ENCODE measurements at regions not wholly inside any gene's neighbourhood (a gene's known extent, or its start where the extent isn't known, plus 50 kb on each side); places are given as distances from the start of the nearest gene placed in this dataset.

DNA sequence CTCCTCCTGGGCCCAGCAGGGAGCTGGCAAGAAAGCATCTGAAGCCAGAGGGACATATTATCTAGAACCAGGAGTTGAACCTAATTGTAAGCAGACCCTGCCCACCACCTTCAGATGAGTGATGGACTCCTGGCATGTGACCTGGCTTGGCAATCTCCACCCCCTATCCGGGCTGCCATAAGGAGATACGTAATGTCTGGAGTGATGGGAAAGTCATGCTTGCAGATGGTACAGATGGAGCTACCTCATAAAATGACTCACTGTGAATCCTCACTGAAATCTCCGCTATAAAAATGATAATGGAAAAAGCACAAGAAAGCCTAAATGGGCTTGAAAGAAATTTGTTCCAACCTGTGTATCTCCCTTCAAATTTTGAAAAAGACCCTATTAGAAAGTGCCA lies 157.5 kb downstream of the DMRT2 start (continued):
- TF ChIP-seq, protein P1, sequence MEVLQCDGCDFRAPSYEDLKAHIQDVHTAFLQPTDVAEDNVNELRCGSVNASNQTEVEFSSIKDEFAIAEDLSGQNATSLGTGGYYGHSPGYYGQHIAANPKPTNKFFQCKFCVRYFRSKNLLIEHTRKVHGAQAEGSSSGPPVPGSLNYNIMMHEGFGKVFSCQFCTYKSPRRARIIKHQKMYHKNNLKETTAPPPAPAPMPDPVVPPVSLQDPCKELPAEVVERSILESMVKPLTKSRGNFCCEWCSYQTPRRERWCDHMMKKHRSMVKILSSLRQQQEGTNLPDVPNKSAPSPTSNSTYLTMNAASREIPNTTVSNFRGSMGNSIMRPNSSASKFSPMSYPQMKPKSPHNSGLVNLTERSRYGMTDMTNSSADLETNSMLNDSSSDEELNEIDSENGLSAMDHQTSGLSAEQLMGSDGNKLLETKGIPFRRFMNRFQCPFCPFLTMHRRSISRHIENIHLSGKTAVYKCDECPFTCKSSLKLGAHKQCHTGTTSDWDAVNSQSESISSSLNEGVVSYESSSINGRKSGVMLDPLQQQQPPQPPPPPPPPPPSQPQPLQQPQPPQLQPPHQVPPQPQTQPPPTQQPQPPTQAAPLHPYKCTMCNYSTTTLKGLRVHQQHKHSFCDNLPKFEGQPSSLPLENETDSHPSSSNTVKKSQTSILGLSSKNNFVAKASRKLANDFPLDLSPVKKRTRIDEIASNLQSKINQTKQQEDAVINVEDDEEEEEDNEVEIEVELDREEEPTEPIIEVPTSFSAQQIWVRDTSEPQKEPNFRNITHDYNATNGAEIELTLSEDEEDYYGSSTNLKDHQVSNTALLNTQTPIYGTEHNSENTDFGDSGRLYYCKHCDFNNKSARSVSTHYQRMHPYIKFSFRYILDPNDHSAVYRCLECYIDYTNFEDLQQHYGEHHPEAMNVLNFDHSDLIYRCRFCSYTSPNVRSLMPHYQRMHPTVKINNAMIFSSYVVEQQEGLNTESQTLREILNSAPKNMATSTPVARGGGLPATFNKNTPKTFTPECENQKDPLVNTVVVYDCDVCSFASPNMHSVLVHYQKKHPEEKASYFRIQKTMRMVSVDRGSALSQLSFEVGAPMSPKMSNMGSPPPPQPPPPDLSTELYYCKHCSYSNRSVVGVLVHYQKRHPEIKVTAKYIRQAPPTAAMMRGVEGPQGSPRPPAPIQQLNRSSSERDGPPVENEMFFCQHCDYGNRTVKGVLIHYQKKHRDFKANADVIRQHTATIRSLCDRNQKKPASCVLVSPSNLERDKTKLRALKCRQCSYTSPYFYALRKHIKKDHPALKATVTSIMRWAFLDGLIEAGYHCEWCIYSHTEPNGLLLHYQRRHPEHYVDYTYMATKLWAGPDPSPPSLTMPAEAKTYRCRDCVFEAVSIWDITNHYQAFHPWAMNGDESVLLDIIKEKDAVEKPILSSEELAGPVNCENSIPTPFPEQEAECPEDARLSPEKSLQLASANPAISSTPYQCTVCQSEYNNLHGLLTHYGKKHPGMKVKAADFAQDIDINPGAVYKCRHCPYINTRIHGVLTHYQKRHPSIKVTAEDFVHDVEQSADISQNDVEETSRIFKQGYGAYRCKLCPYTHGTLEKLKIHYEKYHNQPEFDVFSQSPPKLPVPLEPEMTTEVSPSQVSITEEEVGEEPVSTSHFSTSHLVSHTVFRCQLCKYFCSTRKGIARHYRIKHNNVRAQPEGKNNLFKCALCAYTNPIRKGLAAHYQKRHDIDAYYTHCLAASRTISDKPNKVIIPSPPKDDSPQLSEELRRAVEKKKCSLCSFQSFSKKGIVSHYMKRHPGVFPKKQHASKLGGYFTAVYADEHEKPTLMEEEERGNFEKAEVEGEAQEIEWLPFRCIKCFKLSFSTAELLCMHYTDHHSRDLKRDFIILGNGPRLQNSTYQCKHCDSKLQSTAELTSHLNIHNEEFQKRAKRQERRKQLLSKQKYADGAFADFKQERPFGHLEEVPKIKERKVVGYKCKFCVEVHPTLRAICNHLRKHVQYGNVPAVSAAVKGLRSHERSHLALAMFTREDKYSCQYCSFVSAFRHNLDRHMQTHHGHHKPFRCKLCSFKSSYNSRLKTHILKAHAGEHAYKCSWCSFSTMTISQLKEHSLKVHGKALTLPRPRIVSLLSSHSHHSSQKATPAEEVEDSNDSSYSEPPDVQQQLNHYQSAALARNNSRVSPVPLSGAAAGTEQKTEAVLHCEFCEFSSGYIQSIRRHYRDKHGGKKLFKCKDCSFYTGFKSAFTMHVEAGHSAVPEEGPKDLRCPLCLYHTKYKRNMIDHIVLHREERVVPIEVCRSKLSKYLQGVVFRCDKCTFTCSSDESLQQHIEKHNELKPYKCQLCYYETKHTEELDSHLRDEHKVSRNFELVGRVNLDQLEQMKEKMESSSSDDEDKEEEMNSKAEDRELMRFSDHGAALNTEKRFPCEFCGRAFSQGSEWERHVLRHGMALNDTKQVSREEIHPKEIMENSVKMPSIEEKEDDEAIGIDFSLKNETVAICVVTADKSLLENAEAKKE (CRISPR knock-in tag; IDR thresholded peaks at IDR 0.05), result no peak
- TF ChIP-seq NANOG (IDR thresholded peaks at IDR 0.05; ENCODE audit: borderline replicate concordance), result no peak
- TF ChIP-seq CREB1 (CRISPR knock-in tag; IDR thresholded peaks at IDR 0.05; ENCODE audit: low read depth), result no peak

DNA sequence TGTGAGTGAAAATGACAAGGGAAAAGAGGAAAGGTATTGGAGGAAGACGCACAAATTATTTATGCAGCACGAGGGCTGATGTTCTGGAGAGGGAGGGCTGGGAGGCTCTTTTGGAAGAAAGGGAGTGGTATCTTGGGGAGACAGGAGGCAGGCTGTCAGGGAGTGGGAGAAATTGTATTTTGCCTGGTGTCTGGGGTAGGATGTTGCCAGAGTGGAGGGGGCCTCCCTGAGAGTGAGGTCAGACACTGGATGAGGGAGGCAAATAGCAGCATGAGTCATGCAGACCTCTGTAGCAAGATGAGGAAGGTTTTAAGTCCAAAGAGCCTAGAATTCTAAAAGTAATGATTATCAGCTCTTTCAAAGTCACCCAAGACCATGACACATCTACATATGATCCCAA lies 158.0 kb downstream of the DMRT2 start:
- Histone ChIP-seq H3K9me2 (ENCODE audit: insufficient read depth) (peaks cover 4% of the 10 kb centered on the region; the same call in 1 of the 2 replicates), H3K4me2 (no peak overlapping the region), H2AFZ (no peak overlapping the region), H3K36me3 (ENCODE audit: insufficient read depth) (no peaks in the 10 kb centered on the region), H3K4me1 (ENCODE audit: insufficient read depth) (no peaks in the 10 kb centered on the region), H3K4me3 (no peak overlapping the region), H3F3A (replicated peaks; ENCODE audit: low read depth) (no peaks in the 10 kb centered on the region), H3K27ac (ENCODE audit: low read depth) (no peak overlapping the region), H3K79me2 (replicated peaks; ENCODE audit: insufficient read depth) (no peaks in the 10 kb centered on the region), H3K27me3 (ENCODE audit: insufficient read depth) (no peaks in the 10 kb centered on the region), H4K20me1 (replicated peaks; ENCODE audit: insufficient read depth) (no peaks in the 10 kb centered on the region)
- no peak for DNase-seq (ENCODE audit: low spot score)
- Mint-ChIP-seq H3K36me3 (ENCODE audit: low read depth) (no peaks in the 10 kb centered on the region), H3K4me3 (no peak overlapping the region), H3K27ac (no peak overlapping the region), H3K4me1 (no peaks in the 10 kb centered on the region), H3K27me3 (ENCODE audit: insufficient read depth, low read depth, poor library complexity) (peaks cover 8% of the 10 kb centered on the region), H3K9me3 (peaks cover 5% of the 10 kb centered on the region; the same call in 2 of the 3 replicates)
- ATAC-seq, result no peak
- TF ChIP-seq EZH2 (IDR thresholded peaks at IDR 0.05; ENCODE audit: low read depth, unreplicated experiment) (no peak), STAT1 (IDR thresholded peaks at IDR 0.05; ENCODE audit: unreplicated experiment) (no peak), ZNF114 (CRISPR knock-in tag; IDR thresholded peaks at IDR 0.05) (no peak), CREB1 (CRISPR knock-in tag; IDR thresholded peaks at IDR 0.05; ENCODE audit: low read depth) (no peak), JUNB (IDR thresholded peaks at IDR 0.05; ENCODE audit: unreplicated experiment) (no peak), POLR2AphosphoS5 (IDR thresholded peaks at IDR 0.05; ENCODE audit: low read depth) (no peak), ZNF331 (CRISPR knock-in tag; IDR thresholded peaks at IDR 0.05; ENCODE audit: low read depth) (no peak)
- TF ChIP-seq, protein P2, sequence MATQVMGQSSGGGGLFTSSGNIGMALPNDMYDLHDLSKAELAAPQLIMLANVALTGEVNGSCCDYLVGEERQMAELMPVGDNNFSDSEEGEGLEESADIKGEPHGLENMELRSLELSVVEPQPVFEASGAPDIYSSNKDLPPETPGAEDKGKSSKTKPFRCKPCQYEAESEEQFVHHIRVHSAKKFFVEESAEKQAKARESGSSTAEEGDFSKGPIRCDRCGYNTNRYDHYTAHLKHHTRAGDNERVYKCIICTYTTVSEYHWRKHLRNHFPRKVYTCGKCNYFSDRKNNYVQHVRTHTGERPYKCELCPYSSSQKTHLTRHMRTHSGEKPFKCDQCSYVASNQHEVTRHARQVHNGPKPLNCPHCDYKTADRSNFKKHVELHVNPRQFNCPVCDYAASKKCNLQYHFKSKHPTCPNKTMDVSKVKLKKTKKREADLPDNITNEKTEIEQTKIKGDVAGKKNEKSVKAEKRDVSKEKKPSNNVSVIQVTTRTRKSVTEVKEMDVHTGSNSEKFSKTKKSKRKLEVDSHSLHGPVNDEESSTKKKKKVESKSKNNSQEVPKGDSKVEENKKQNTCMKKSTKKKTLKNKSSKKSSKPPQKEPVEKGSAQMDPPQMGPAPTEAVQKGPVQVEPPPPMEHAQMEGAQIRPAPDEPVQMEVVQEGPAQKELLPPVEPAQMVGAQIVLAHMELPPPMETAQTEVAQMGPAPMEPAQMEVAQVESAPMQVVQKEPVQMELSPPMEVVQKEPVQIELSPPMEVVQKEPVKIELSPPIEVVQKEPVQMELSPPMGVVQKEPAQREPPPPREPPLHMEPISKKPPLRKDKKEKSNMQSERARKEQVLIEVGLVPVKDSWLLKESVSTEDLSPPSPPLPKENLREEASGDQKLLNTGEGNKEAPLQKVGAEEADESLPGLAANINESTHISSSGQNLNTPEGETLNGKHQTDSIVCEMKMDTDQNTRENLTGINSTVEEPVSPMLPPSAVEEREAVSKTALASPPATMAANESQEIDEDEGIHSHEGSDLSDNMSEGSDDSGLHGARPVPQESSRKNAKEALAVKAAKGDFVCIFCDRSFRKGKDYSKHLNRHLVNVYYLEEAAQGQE (IDR thresholded peaks at IDR 0.05; ENCODE audit: unreplicated experiment), result no peak

Measured in GM23338 (cell line).